ENCODE measurements at regions not wholly inside any gene's neighbourhood (a gene's known extent, or its start where the extent isn't known, plus 50 kb on each side); places are given as distances from the start of the nearest gene placed in this dataset.
"Not testable (repeated sequence)": the region's sequence is repeated elsewhere in the genome, so short reads cannot be mapped to it uniquely, and the experiment has no call there.

- DNase-seq (ENCODE audit: low read depth) = no peak
Observed at GRCh38 chr22:22977479-22978200, 90.0 kb downstream of the IGLL5 start.

- DNase-seq (ENCODE audit: low read depth) = no peak
Observed at GRCh38 chr22:22978637-22979036, 91.0 kb downstream of the IGLL5 start.

- no peak for DNase-seq (ENCODE audit: low read depth)
Observed at GRCh38 chr22:22979121-22979724, 91.1 kb upstream of the GNAZ start.

GRCh38 chr22:22979954-22980353 is 90.4 kb upstream of the GNAZ start:
- no peak for DNase-seq (ENCODE audit: low read depth)

- no peak for DNase-seq (ENCODE audit: low read depth)
Observed at GRCh38 chr22:22981670-22982571, 88.4 kb upstream of the GNAZ start.

GRCh38 chr22:22982616-22983015 is 87.7 kb upstream of the GNAZ start:
- no peak for DNase-seq (ENCODE audit: low read depth)

- no peak for DNase-seq (ENCODE audit: low read depth)
Observed at GRCh38 chr22:22983123-22983522, 87.2 kb upstream of the GNAZ start.

- DNase-seq (ENCODE audit: low read depth) = no peak
Observed at GRCh38 chr22:22983816-22984215, 86.5 kb upstream of the GNAZ start.

- DNase-seq (ENCODE audit: low read depth) = no peak
Observed at GRCh38 chr22:22984967-22985366, 85.4 kb upstream of the GNAZ start.

- no peak for DNase-seq (ENCODE audit: low read depth)
Observed at GRCh38 chr22:22986008-22986407, 84.3 kb upstream of the GNAZ start.

GRCh38 chr22:22986640-22987039 is 83.7 kb upstream of the GNAZ start:
- no peak for DNase-seq (ENCODE audit: low read depth)

GRCh38 chr22:22988150-22988549 is 82.2 kb upstream of the GNAZ start:
- DNase-seq (ENCODE audit: low read depth) = no peak

GRCh38 chr22:22988785-22989184 is 81.5 kb upstream of the GNAZ start:
- DNase-seq (ENCODE audit: low read depth) = no peak

- no peak for DNase-seq (ENCODE audit: low read depth)
Observed at GRCh38 chr22:22989856-22990255, 80.5 kb upstream of the GNAZ start.

- DNase-seq (ENCODE audit: low read depth) = not testable (repeated sequence)
Observed at GRCh38 chr22:22990711-22991505, 79.4 kb upstream of the GNAZ start.

GRCh38 chr22:22992474-22992873 is 77.8 kb upstream of the GNAZ start:
- DNase-seq (ENCODE audit: low read depth) = no peak

- no peak for DNase-seq (ENCODE audit: low read depth)
Observed at GRCh38 chr22:22993184-22993583, 77.1 kb upstream of the GNAZ start.

GRCh38 chr22:22995166-22995565 is 75.2 kb upstream of the GNAZ start:
- DNase-seq (ENCODE audit: low read depth) = no peak

GRCh38 chr22:22996511-22997261 is 73.6 kb upstream of the GNAZ start:
- DNase-seq (ENCODE audit: low read depth) = no peak

- no peak for DNase-seq (ENCODE audit: low read depth)
Observed at GRCh38 chr22:22997262-22997898, 72.9 kb upstream of the GNAZ start.

GRCh38 chr22:22997988-22998387 is 72.3 kb upstream of the GNAZ start:
- no peak for DNase-seq (ENCODE audit: low read depth)

Data from T-helper 22 cell (primary cell).